ENCODE measurements at regions not wholly inside any gene's neighbourhood (a gene's known extent, or its start where the extent isn't known, plus 50 kb on each side); places are given as distances from the start of the nearest gene placed in this dataset.

DNA sequence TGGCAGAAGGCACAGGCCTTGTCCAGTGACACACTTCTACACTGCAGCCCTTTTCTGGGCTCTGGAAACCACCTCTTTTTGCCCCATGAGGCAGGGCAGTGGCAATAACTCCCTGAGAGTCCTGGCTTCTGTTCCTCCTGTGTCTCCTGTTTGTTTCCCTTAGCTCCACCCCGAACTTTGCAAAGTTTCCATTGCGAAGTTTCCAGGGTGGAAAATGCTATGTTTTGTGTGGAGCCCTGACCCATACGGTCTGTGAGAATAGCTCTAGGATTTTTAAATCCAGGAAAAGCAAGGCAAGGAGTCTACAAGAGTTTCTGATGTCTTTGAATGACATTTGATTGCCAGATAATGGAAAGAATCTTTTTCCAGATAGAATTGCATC is 92.2 kb upstream of the AKR1E2 start:
- TF ChIP-seq, protein P1, sequence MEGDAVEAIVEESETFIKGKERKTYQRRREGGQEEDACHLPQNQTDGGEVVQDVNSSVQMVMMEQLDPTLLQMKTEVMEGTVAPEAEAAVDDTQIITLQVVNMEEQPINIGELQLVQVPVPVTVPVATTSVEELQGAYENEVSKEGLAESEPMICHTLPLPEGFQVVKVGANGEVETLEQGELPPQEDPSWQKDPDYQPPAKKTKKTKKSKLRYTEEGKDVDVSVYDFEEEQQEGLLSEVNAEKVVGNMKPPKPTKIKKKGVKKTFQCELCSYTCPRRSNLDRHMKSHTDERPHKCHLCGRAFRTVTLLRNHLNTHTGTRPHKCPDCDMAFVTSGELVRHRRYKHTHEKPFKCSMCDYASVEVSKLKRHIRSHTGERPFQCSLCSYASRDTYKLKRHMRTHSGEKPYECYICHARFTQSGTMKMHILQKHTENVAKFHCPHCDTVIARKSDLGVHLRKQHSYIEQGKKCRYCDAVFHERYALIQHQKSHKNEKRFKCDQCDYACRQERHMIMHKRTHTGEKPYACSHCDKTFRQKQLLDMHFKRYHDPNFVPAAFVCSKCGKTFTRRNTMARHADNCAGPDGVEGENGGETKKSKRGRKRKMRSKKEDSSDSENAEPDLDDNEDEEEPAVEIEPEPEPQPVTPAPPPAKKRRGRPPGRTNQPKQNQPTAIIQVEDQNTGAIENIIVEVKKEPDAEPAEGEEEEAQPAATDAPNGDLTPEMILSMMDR (IDR thresholded peaks at IDR 0.05) = no peak
- TF ChIP-seq POLR2A (IDR thresholded peaks at IDR 0.05) = no peak

Measured in testis (tissue), 2 donors.